GM23248 (cell line): ENCODE measurements at regions not wholly inside any gene's neighbourhood (a gene's known extent, or its start where the extent isn't known, plus 50 kb on each side); places are given as distances from the start of the nearest gene placed in this dataset.

Experiments used
- EZH2 ChIP-seq: fragments of 200-600 bp; sonication (generic); IDR thresholded peaks from 2 replicates; pipeline ENCODE4 v1.6.1; 2018; ENCODE audit warnings: antibody characterized with exemption, mild to moderate bottlenecking; ENCODE audit not compliant: insufficient read depth, poor library complexity, severe bottlenecking
- EZH2phosphoT487 ChIP-seq: fragments of 200-600 bp; sonication (generic); IDR thresholded peaks from 2 replicates; pipeline ENCODE4 v1.6.1; 2018; ENCODE audit warnings: antibody characterized with exemption, moderate library complexity, mild to moderate bottlenecking, low read depth; ENCODE audit not compliant: insufficient read depth

- TF ChIP-seq EZH2: no peak
- TF ChIP-seq EZH2phosphoT487: no peak
Observed at GRCh38 chr14:34277191-34277590, 184.8 kb downstream of the SPTSSA start.
